Fibroblast of the conjunctiva (primary cell): ENCODE measurements at regions not wholly inside any gene's neighbourhood (a gene's known extent, or its start where the extent isn't known, plus 50 kb on each side); places are given as distances from the start of the nearest gene placed in this dataset.

Experiments used
- DNase-seq: peaks from one replicate; pipeline ENCODE4 v3.0.0-alpha.2; 2010; ENCODE audit warnings: low read depth

DNA sequence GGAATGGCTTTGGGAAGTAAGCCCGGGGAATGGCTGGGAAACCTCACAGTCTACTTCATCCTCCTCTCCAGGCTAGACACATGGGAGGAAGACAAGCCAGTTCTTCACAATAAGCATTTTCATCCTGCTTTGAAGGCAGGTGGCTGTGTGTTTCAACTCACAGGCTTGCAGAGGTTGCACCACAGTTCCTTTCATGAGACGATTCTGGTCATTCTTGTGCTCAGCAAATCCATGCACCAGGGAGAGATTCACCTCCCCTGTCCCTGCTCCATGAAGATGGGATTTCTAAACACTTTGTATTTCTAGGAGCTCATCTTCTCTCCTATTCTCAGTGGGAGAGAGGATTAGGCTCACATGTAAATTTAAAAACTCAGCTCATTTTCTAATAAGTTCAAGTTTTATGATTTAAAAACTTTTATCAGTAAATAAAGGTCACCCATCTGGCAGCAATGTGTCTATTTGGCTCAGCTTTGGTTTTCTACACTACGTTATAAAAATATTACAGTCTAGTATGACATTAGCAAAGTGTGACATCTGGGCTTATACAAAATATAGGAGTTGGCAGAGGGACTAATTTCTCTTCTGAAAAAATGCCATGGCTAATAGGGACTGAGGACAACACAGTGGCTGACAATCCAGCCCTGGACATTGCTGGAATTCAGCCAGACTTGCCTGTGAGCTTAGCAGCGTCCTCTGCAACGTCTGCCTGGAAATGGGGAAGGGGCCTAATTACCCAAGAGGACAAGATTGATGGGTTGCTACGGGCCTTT is 283.2 kb upstream of the SLC10A2 start:
- DNase-seq: no peak

DNA sequence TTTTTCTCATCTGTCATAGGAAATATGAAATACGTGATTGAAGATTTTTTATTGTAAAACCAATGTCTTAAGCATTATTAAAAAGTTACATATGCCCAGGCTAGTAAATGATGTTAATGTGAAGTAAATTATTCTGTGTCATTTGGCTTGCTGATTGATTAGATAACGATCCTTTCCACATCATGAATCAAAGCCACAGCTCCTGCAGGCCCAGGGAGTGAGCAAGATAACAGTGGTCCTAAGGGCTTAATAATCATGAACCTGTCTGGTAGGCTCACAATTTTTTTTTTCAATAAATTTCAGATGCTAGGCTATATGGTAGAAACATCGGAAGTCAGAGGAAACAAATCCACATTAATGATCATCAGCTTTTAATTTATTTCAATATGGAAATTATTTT is 269.0 kb upstream of the SLC10A2 start:
- DNase-seq: no peak

DNA sequence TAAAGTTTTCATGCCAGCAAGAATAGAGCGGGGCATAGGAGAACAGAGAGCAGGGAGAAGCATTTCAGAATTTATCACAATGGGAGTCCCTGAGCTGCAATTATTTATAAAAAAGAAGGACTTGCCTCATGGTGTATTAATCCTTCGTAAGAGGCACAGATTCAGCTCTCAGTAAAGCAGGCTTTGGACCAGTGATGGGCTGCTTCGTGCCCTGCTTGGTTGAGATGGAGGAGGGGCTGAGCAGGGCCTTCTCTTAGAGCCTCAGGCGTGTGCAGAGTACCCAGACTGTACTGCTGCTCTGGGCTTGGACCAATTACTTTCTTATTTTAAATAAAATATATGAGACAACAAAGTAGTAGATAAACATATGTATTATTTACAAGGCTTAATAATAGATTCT is 265.7 kb upstream of the SLC10A2 start:
- DNase-seq: no peak

DNA sequence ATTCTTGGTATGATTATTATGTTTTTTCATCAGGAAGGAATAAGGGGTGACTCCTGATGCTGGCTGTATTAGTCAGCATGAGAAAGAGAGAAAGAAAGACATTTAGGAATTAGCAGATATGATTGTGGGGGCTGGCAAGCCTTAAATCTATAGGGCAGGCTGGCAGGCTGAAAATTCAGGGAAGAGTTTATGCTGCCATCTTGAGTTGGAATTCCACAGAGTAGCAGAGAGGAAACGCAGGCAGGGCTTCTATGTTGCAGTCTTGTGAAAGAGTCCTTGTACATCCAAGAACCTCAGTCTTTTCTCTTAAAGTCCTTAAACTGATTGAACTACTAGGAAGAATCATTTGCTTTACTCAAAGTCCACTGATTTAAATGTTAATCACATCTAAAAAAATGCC is 262.7 kb upstream of the SLC10A2 start:
- DNase-seq: no peak

DNA sequence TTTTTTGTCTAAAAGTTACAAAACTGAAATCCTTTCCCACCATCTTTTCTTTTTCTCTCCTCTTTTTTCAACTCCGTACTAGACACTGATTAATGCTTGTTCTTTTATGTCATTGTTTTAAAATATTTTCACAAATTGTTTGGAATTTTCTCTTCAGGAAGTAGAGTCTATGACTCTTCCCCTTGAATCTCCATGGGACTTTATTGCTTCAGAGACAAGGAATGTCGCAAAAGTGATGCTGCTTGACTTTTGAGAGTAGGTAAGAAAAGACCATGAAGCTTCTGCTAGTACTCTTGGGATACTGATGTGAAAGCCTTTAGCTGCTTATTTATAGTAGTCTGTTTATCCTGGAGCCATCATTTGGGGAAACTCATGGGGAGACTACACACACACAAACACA is 260.1 kb upstream of the SLC10A2 start:
- no peak for DNase-seq

DNA sequence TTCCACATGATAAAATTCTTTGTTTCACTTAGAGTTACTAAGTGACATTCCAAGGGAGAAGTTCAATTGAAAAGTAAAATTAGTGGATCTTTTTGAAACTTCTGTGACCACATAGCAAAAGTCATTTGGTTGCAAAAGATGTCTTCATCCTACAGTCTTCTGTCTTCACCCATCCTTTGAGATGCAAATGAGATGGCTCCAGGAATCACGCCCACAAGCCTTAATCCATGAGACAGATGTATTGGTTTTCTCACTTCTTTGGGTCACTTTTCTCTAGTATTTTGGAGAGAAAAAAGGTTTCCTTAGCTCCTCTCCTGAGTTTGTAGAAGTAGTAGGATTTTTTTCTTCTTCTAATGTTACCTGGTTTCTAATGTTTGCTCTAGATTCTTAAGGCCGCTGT is 259.5 kb upstream of the SLC10A2 start:
- DNase-seq: no peak

DNA sequence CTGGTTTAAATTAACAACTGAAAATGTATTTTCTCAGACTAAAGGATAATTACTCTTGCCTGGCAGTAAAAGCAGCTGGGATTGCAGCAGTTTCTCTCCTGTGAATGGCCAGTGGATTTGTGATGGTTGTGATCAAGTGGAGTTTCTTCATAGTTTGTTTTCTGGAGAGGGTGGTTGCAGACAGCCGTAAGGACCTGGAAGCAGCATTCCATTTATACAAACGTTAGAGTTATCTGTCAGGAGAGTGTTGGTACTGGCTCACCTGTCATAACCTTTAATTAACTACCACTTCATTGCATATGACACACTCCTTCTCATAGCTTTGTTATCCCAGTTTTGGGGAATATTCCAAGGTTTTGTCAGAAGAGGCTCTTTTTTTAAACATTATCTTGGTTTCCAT is 258.4 kb upstream of the SLC10A2 start:
- no peak for DNase-seq

DNA sequence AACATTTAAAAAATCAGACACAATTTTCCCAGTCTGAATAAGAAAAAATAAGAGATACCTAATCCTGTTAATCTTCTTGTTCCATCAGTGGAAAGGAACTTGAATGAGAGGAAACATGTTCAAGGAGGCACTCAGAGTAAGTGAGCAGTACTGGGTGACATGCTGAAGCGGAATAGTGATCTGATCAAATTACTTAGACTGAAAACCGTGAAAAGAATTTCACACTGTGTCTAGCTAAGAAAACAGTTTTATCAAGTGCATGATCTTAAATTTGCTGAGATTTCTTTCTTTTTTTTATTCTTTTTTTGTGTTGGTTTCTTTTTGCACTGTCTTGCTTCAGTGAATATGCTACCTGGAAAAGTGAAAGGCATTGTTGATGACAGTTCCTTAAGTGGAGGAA is 249.5 kb upstream of the SLC10A2 start:
- DNase-seq: no peak

DNA sequence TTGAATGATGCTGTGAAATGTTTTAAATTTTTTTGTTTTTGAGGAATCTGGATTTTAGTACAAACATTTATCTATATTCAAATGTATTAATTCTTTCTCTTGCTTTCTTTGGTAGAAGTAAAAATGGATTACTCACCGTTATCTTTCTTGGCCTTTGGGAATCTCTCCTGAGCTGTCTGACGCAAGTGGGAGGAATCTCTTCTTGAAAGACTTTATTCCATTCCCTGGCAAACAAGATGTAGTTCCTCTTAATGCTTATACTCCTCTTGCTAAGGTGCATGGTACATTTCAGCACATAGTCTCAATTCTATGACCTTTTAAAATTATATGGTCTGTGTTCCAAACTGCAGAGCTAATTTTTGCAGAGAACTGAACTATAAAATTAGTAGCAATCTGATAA is 246.2 kb upstream of the SLC10A2 start:
- DNase-seq: no peak

DNA sequence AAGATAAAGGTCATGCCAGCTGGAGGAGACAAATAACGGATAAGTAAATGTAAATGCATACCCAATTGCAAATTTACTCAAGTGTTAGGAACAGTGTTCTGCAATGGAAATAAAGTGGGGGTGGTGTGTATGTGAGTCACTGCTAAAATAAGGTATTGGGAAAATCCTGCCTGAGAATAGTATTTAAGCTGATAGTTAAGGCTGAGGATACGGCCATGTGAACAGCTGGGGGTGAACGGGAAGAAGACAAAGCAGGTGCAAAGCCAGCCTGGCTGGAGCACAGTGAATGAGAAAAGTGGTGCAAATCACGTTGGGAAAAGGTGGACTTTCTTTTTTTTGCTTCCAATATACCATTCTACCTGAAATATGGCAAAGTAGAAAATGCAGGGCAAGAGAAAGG is 242.4 kb upstream of the SLC10A2 start:
- DNase-seq: no peak

DNA sequence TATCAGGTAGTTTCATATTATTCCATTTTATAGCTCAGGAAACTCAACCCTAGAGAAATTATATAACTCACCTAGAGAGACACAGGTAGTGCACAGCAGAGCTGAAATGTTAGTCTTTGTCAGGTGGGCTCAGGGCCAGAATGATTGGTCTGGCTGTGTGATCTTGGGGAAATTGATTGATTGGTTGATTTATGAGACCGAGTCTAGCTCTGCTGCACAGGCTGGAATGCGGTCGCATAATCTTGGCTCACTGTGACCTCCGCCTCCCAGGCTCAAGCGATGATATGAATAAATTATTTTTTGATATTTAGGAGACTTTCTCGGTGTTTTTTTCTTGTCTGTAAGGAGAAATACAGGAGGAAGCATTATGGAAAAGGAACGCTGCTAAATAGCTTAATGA is 239.9 kb upstream of the SLC10A2 start:
- no peak for DNase-seq

DNA sequence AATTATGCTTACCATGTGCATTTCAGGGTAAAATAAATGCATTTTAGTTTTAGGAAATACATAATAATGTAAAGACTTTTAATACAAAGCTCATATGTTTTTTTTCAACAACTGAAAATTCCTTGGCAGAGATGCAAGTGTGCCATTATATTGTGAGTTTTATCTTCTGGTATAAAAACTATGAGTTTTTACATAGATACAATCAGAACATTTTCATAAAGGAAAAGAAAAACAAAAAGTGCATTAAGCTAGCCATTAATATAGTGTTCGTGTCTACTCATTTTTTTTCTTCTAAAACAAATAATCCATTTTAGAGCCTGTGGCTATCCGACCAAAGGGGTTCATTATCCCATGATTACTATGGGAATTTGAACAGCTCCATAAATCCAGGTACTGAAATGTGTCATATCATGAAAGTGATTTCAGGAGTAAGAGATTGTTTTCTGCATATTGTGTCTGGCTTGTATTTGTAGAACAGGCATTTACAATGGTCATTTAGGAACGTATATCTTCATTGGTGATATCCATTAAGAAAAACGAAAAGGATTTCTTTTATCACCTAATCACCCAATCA is 236.9 kb upstream of the SLC10A2 start:
- no peak for DNase-seq

DNA sequence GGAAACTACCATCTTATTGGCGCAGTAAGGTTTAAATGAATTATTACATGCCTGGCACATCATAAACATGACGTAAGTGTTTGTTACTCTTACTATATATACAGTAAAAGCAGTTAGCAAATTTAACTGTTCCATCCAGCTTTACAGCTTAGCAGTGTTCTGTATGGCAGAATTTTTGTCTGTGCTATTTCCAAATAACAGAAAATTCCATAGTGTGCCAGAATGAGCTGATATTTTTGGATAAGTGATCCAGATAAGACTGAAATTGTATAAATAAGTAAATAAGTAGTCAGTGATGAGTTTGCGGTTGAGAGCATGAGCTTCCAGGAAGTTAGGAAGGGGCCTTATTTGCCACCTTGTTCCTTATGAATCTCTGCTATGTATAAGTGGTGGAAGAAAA is 236.5 kb upstream of the SLC10A2 start:
- DNase-seq: no peak

DNA sequence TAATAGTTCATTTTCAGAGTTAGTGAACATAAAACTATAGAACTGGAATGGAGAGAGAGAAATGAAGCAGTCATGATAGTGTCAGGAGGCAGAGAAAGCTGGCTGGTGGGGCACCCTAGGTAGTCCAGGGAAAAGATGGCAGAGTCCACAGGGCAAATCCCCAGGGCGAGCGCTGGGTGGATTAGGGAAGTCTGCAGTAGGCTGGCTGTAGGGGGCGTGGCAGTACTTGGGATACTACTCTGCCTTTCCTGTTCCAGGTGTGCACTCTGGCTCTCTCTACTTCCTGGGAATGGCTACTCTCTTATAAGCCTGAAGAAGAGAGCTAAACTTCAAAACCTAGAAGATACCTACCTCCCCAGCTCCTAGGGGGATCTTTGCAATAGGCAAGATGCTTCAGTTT is 232.9 kb upstream of the SLC10A2 start:
- no peak for DNase-seq

DNA sequence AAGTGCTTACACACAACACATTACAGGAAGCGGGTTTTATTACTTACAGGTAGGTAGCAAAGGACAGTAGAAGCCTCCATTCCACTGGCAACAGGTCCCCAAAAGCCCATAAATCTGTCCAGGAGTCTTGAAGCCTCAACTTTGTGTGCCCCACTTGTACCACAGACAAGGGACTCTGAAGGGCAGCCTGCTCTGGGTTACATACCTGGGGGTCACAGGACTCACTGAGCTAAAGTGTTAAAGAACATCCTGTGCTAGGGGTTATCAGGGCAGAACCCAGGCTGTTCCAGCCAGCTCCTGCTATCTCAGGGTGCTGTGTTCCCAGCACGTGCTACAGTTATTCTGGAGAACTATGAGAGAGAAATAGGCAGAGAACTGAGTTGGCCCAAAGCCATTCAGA is 230.9 kb upstream of the SLC10A2 start:
- DNase-seq: no peak

DNA sequence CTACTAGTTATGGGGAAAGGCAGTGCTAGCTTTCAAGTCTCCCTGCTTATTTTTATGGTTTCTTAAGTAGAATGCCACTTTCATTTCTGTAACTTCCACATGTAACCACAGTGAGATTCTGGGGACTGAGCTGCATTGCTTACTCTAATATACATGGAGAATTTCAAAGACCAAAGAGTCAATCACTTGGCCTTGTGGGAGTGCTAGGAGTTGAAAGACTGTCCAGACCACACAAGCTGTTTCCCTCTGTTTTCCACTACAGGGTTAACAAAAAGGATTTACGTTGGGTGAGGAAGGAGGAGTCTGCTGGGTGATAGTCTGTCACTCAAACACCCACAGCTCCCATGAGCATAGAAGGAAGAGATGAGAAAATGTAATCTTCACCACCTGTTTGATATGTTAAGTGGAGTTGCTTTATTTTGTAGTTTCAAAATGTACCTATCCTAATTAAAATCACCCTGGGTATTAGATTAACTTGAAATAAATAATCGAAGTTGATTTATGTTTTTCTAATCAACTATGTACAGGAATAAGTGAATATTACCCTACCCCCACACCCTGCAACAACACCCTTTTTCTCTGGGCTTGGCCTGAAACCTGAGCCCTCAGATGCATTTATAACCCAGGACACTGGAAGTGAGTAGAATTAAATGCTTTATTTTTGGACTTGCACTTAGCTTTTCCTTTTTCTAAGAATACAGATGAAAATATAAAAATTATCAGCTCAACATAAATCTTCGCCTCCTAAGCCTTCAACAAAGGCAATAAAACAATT is 225.8 kb upstream of the SLC10A2 start:
- no peak for DNase-seq

DNA sequence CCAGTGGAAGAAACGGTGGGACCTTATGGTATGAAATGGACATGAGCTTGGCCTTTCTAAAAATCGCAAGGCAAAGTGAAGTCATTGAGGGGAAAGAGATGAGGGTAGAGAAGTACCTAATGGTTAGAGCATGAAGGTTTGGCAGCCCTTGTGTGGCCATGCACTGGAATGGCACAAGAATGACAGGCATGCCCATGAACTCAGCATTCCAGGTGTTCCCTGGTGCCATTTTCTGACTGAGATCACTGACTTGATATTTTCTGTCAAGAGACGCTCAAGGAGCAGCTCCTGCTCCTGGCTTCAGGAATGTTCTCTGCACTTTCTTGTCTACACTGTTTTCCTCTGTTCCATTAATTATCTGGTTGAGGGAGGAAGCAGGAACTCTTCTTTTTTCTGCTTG is 225.0 kb upstream of the SLC10A2 start:
- no peak for DNase-seq

DNA sequence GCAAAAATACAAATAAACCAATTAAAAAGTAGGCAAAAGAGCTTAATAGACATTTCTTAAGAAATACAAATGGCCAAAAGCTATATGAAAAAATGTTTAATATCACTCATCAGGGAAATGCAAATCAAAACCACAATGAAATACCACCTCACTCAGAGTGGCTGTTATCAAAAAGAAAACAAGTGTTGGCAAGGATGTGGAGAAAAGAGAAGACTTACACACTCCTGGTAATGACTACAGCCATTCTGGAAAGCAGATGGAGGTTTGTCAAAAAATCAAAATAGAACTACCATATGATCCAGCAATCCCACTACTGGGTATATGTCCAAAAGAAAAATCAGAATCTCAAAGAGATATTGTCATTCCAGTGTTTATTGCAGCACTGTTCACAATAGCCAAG is 223.5 kb upstream of the SLC10A2 start:
- no peak for DNase-seq

DNA sequence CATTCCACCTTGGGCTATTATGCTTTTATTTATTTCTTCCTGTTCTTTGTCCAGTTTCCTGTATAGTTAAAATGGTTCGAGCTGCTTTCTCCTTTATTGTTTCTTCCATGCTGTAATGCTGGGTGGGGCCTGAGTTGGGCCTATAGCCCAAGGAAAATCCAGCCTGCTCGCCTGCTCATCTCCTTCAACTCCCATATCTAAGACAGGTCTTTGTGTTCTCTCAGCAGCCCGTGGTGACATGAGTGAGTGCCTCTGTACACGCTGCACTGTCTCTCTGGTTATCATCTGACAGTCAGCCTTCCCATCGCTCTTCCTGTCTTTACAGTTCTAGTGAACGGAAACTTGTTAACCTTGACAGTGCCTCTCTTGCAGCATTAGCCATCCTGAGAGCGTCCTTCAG is 221.9 kb upstream of the SLC10A2 start:
- DNase-seq: no peak

DNA sequence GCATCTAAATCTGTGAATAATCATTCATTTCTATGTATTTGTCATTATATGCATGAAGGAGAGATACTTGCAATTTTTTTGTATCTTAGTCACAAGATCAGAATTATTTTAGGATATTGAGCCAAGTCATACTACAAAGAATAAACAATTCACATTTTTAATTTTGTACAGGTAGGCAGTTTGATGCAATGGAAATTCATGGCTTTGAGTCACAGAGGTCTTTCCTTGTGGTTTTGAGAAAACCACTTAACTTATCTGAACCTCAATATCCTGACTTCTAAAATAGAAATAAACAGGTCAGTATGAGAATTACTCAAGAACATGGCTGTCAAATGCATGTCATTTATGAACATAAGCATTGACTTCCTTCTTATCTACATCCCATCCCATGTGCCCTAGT is 221.4 kb upstream of the SLC10A2 start:
- DNase-seq: no peak

DNA sequence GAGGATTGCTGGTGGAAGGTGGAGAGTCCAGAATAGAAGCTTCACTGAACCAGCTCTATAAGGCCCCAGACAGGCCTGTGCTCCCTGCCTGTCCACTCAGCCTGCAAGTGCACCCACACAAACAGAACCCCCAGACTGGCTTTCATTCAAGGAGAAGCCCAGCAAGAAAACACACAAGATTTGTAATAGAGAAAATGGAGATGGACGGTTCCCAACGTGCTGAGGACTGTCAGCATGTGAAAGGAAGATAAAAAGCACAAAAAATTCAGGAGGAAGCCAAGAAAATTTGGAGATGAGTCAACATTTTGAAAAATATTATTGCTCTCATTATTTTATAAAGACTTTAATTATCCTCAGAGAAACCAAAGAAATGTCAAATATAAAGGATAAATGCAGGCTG is 218.2 kb upstream of the SLC10A2 start:
- no peak for DNase-seq

DNA sequence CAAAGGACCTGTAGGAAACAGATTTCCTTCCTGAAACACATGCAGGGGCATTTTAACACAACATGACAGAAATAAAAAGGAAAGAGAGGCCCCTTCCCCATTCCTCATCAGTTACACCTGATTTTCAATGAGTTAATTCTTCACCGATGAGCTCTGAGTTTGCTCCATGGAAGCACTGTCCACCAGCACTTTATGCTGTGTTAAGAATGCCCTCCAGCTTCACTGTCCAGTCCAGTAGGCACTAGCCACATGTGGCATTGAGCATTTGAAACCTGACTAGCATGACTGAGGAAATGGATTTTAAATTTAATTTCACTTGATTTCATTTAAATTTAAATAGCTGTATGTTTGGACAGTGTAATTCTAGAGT is 217.2 kb upstream of the SLC10A2 start:
- no peak for DNase-seq

DNA sequence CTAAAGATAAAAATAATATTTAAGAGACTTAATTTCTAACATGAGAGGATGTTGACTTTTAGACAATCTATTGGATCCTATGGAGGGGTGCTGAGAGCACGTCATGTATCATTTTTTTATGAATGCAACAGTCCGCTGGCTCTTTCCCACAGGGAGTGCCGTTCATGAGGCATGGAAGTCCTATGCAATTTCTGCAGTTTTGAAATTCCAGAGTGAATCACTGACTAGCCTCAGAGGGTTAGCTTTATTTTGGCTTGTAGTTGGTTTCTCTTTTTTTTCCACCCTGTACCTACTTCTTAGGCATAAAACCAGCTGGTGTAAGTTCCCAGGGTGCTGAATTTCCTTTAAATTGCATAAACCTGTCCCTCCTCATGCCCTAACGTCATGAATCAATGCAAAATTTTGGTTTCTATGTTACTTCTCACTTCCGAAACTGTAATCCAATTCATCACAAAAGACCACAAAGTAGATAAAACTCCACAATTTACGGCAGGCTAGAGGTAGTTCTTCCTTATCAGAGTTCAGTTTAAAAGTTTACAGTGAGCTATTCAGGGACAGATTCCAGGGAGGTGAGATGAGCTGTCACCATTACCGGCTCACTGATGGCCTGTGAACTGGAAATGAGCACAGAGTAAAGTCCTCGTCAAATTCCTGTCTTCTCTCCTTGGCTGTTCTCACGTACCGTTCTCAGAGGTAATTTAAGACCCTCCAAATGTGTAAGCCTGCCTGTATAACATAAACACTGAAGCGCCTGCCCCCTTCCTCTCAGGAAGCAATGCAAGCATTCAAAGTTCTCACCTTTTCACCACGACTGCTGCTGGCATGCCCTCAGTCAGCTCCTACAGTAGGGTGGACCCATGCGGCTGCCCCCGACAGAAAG is 216.6 kb upstream of the SLC10A2 start:
- peak; percentile 23 for DNase-seq
